IMR-90 (cell line): ENCODE measurements at regions not wholly inside any gene's neighbourhood (a gene's known extent, or its start where the extent isn't known, plus 50 kb on each side); places are given as distances from the start of the nearest gene placed in this dataset.

Experiments
- ATAC-seq: fragments of 200-7000 bp; cut with Tn5 transposase; 2 replicates; pipeline ENCODE4 v1.9.1; 2020; ENCODE audit warnings: low read depth, mild to moderate bottlenecking, moderate library complexity
- BruUV-seq: library from RNA; stranded (reverse); fragments of 400-500 nt; replicated peaks from 2 replicates; lab custom pipeline; 2021; lab: Mats Ljungman, UMichigan
- CTCF ChIA-PET: fragments of 300-600 bp; formaldehyde crosslinking; extraction: SDS; loops from one replicate; lab custom pipeline; 2021; ENCODE audit warnings: antibody characterized with exemption; lab: Yijun Ruan, JAX
- POLR2A ChIA-PET: fragments of 300-600 bp; sonication (Branson Sonifier 250); formaldehyde crosslinking; loops from one replicate; lab custom pipeline; 2022; ENCODE audit warnings: antibody characterized with exemption; ENCODE audit not compliant: unreplicated experiment; lab: Charles Lee
- DNase-seq: peaks from one replicate; pipeline ENCODE4 v3.0.0; 2013
- H2AFZ ChIP-seq: replicated peaks from 2 replicates; pipeline ENCODE3; 2013; ENCODE audit warnings: low read length, mild to moderate bottlenecking; ENCODE audit not compliant: poor library complexity
- H2AK5ac ChIP-seq: 2 replicates; pipeline ENCODE4 v1.6.1; 2013; ENCODE audit warnings: low read depth, low read length, inconsistent platforms
- H2AK9ac ChIP-seq: replicated peaks from 2 replicates; pipeline ENCODE3; 2013; ENCODE audit warnings: mild to moderate bottlenecking, low read depth, low read length, moderate library complexity; ENCODE audit not compliant: poor library complexity
- H2BK120ac ChIP-seq: 2 replicates; pipeline ENCODE4 v1.6.1; 2013; ENCODE audit warnings: low read depth, low read length, inconsistent platforms
- H2BK15ac ChIP-seq: 3 replicates; pipeline ENCODE4 v1.6.1; 2013; ENCODE audit warnings: low read depth, low read length, inconsistent platforms
- H2BK20ac ChIP-seq: 2 replicates; pipeline ENCODE4 v1.6.1; 2013; ENCODE audit warnings: low read depth, mild to moderate bottlenecking, inconsistent platforms, low read length, moderate library complexity
- H2BK5ac ChIP-seq: 2 replicates; pipeline ENCODE4 v1.6.1; 2013; ENCODE audit warnings: mild to moderate bottlenecking, low read depth, low read length, inconsistent platforms; ENCODE audit not compliant: poor library complexity, severe bottlenecking
- H3K14ac ChIP-seq: replicated peaks from 2 replicates; pipeline ENCODE4 v1.6.1; 2013; ENCODE audit warnings: low read depth, low read length, inconsistent platforms
- H3K18ac ChIP-seq: 2 replicates; pipeline ENCODE4 v1.6.1; 2013; ENCODE audit warnings: low read depth, low read length, control low read depth
- H3K23ac ChIP-seq: 2 replicates; pipeline ENCODE4 v1.6.1; 2013; ENCODE audit warnings: low read depth, low read length, inconsistent platforms
- H3K27ac ChIP-seq: 2 replicates; pipeline ENCODE4 v1.5.1; 2013; ENCODE audit warnings: mild to moderate bottlenecking, control low read depth, low read length; ENCODE audit not compliant: insufficient read depth
- H3K27me3 ChIP-seq: 2 replicates; pipeline ENCODE4 v1.6.1; 2013; ENCODE audit warnings: low read length; ENCODE audit not compliant: control insufficient read depth, insufficient read depth
- H3K36me3 ChIP-seq: 2 replicates; pipeline ENCODE4 v1.6.1; 2013; ENCODE audit warnings: low read length, mixed read lengths; ENCODE audit not compliant: control insufficient read depth, insufficient read depth
- H3K4ac ChIP-seq: 2 replicates; pipeline ENCODE4 v1.6.1; 2013; ENCODE audit warnings: low read depth, low read length, inconsistent platforms
- H3K4me1 ChIP-seq: 2 replicates; pipeline ENCODE4 v1.6.1; 2013; ENCODE audit warnings: low read length, mixed read lengths; ENCODE audit not compliant: control insufficient read depth, insufficient read depth
- H3K4me2 ChIP-seq: 2 replicates; pipeline ENCODE4 v1.6.1; 2013; ENCODE audit warnings: low read depth, mild to moderate bottlenecking, control low read depth, low read length, moderate library complexity
- H3K4me3 ChIP-seq: 2 replicates; pipeline ENCODE4 v1.5.1; 2013; ENCODE audit warnings: low read depth, mild to moderate bottlenecking, control low read depth, low read length, moderate library complexity; ENCODE audit not compliant: insufficient read depth
- H3K56ac ChIP-seq: 2 replicates; pipeline ENCODE4 v1.6.1; 2013; ENCODE audit warnings: low read length, inconsistent platforms; ENCODE audit not compliant: insufficient read depth; ENCODE audit errors: extremely low read depth
- H3K79me1 ChIP-seq, 2 experiments: 2 replicates each; pipeline ENCODE4 v1.6.1; 2013; ENCODE audit warnings: low read length in 2 of 2, inconsistent platforms in 1 of 2, low read depth in 1 of 2
- H3K9ac ChIP-seq: 2 replicates; pipeline ENCODE4 v1.6.1; 2013; ENCODE audit warnings: low read depth, low read length, control low read depth
- H3K9me1 ChIP-seq: 2 replicates; pipeline ENCODE4 v1.6.1; 2013; ENCODE audit warnings: low read length, inconsistent platforms; ENCODE audit not compliant: insufficient read depth
- H3K9me3 ChIP-seq: 2 replicates; pipeline ENCODE4 v1.6.1; 2013; ENCODE audit warnings: low read length; ENCODE audit not compliant: control insufficient read depth, insufficient read depth
- H4K20me1 ChIP-seq: 2 replicates; pipeline ENCODE4 v1.6.1; 2013; ENCODE audit warnings: low read length, inconsistent platforms; ENCODE audit not compliant: insufficient read depth
- H4K5ac ChIP-seq: 2 replicates; pipeline ENCODE4 v1.6.1; 2013; ENCODE audit warnings: mild to moderate bottlenecking, low read depth, low read length, control low read depth
- H4K8ac ChIP-seq, 2 experiments: 2 replicates each; pipeline ENCODE4 v1.6.1; 2013; ENCODE audit warnings: low read depth in 2 of 2, low read length in 2 of 2, control low read depth in 1 of 2, inconsistent platforms in 1 of 2
- H4K91ac ChIP-seq: 2 replicates; pipeline ENCODE4 v1.6.1; 2013; ENCODE audit warnings: low read depth, low read length, inconsistent platforms; ENCODE audit not compliant: insufficient read depth
- BHLHE40 ChIP-seq: fragments of 150-350 bp; IDR thresholded peaks from 2 replicates; pipeline ENCODE4 v1.6.1; 2016; ENCODE audit warnings: mild to moderate bottlenecking, low read depth, low read length
- CEBPB ChIP-seq: IDR thresholded peaks from 2 replicates; pipeline ENCODE4 v1.6.1; 2012; ENCODE audit warnings: low read depth, low read length, improper control_type of control experiment
- CHD1 ChIP-seq: IDR thresholded peaks from 2 replicates; pipeline ENCODE4 v1.6.1; 2012; ENCODE audit warnings: low read depth, low read length, improper control_type of control experiment
- FOS ChIP-seq: fragments of 150-350 bp; IDR thresholded peaks from 2 replicates; pipeline ENCODE4 v1.6.1; 2016; ENCODE audit warnings: low read depth, low read length
- MAFK ChIP-seq: IDR thresholded peaks from 2 replicates; pipeline ENCODE4 v1.6.1; 2012; ENCODE audit warnings: low read depth, low read length, improper control_type of control experiment
- MAZ ChIP-seq: IDR thresholded peaks from 2 replicates; pipeline ENCODE4 v1.6.1; 2012; ENCODE audit warnings: low read depth, mild to moderate bottlenecking, low read length, improper control_type of control experiment, moderate library complexity, borderline replicate concordance
- MXI1 ChIP-seq: IDR thresholded peaks from 2 replicates; pipeline ENCODE4 v1.6.1; 2012; ENCODE audit warnings: low read depth, mild to moderate bottlenecking, low read length, moderate library complexity, borderline replicate concordance
- NFE2L2 ChIP-seq: fragments of 150-350 bp; IDR thresholded peaks from 2 replicates; pipeline ENCODE4 v1.6.1; 2016; ENCODE audit warnings: low read depth, mild to moderate bottlenecking, low read length
- POLR2A ChIP-seq: IDR thresholded peaks from 2 replicates; pipeline ENCODE4 v1.6.1; 2012; ENCODE audit warnings: mild to moderate bottlenecking, low read depth, low read length
- RAD21 ChIP-seq: IDR thresholded peaks from 2 replicates; pipeline ENCODE4 v1.6.1; 2012; ENCODE audit warnings: low read length, improper control_type of control experiment
- RCOR1 ChIP-seq: IDR thresholded peaks from 2 replicates; pipeline ENCODE4 v1.6.1; 2012; ENCODE audit warnings: mild to moderate bottlenecking, low read length, improper control_type of control experiment; ENCODE audit not compliant: insufficient replicate concordance
- RFX5 ChIP-seq: IDR thresholded peaks from 2 replicates; pipeline ENCODE4 v1.8.0; 2012; ENCODE audit warnings: low read depth, mild to moderate bottlenecking, low read length, moderate library complexity
- SMC3 ChIP-seq: fragments of 150-350 bp; IDR thresholded peaks from 2 replicates; pipeline ENCODE4 v1.6.1; 2016; ENCODE audit warnings: low read depth, mild to moderate bottlenecking, antibody characterized with exemption, low read length, moderate library complexity
- WGBS, 2 experiments: methylation state at CpG; one replicate each; pipeline versions ENCODE4 v1.1.5 to v1.1.7; 2013; ENCODE audit warnings: missing lambda C conversion rate in 2 of 2; ENCODE audit not compliant: insufficient read length in 1 of 2; ENCODE audit errors: extremely low coverage in 2 of 2; 5-methylcytosine and 5-hydroxymethylcytosine counted together
- dilution Hi-C: fragments of 300-500 bp; cut with HindIII; formaldehyde crosslinking; loops from one replicate; pipeline ENCODE4 v1.14.3; 2018; ENCODE audit warnings: low sequenced_read_pairs; ENCODE audit not compliant: unreplicated experiment
- in situ Hi-C: fragments of 300-500 bp; cut with MboI; formaldehyde crosslinking; loops from 3 replicates; pipeline ENCODE4 v1.14.3; 2019; ENCODE audit warnings: low sequenced_read_pairs, inconsistent platforms, mixed read lengths
- intact Hi-C: fragments of 100-400 bp; cut with micrococcal nuclease; formaldehyde crosslinking; loops from 2 replicates; pipeline ENCODE4 v1.10.0; 2022
- TF ChIP-seq, protein P1 (sequence below): fragments of 150-350 bp; IDR thresholded peaks from 2 replicates; pipeline ENCODE4 v1.6.1; 2017; ENCODE audit warnings: mild to moderate bottlenecking, antibody characterized with exemption, low read length, low read depth
- TF ChIP-seq, protein P2 (sequence below): fragments of 150-350 bp; IDR thresholded peaks from 2 replicates; pipeline ENCODE4 v1.6.1; 2016; ENCODE audit warnings: low read depth, mild to moderate bottlenecking, low read length, moderate library complexity, borderline replicate concordance
- TF ChIP-seq, protein P3 (sequence below): conservative IDR thresholded peaks from 2 replicates; pipeline ENCODE4 v1.5.1; 2012; ENCODE audit warnings: mild to moderate bottlenecking, low read depth, low read length, improper control_type of control experiment

DNA sequence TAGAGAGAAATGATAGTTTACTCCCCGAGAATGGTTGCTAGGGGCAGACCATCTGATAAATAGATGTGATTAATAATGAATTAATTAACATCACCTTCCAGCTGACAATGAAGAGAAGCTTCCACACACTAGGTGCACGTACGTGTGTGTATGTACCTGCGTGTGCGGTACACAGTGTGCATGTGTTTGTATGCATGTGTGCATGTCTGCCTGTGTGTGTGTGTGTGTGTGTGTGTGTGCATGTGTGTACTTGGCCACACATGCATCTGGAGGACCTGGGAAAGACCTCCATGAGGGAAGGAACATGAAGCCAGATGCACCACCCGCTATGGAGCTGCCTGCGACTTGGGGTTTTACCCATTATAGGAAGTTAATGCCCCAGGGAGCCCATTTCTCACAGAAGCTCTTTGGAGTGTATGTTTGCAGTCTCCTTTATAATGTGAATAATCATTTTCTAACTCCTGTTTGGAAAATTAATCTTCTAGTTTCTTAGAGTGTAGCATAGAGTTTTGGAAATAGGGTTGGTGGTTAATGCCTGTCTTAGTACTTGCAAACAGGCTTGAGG lies 229.1 kb downstream of the ENGASE start:
- DNase-seq = no peak
- ChIA-PET POLR2A (no interaction called here), CTCF (no interaction called here)
- Histone ChIP-seq H3K4me3 (no peak overlapping the region), H2BK5ac (no peak overlapping the region), H2BK20ac (no peak overlapping the region), H3K36me3 (no peaks in the 10 kb centered on the region), H2AFZ (no peak overlapping the region), H3K4me2 (no peak overlapping the region), H3K4ac (no peak overlapping the region), H3K27ac (no peak overlapping the region), H3K23ac (no peak overlapping the region), H2AK5ac (no peak overlapping the region), H4K5ac (no peak overlapping the region), H3K27me3 (peaks cover 11% of the 10 kb centered on the region), H3K56ac (no peak overlapping the region), H3K18ac (no peak overlapping the region), H3K9me3 (no peaks in the 10 kb centered on the region), H4K91ac (no peak overlapping the region), H2BK120ac (no peak overlapping the region), H2BK15ac (no peak overlapping the region), H3K79me1 (no peaks in the 10 kb centered on the region), H3K14ac (no peak overlapping the region), H4K20me1 (no peaks in the 10 kb centered on the region), H2AK9ac (no peak overlapping the region), H3K9me1 (no peaks in the 10 kb centered on the region), H3K9ac (no peak overlapping the region), H4K8ac (no peak overlapping the region), H3K4me1 (no peaks in the 10 kb centered on the region)
- intact Hi-C loops (no loop called here), in situ Hi-C loops (no loop called here), dilution Hi-C loops (no loop called here)
- no peak for ATAC-seq
- TF ChIP-seq, protein P1, sequence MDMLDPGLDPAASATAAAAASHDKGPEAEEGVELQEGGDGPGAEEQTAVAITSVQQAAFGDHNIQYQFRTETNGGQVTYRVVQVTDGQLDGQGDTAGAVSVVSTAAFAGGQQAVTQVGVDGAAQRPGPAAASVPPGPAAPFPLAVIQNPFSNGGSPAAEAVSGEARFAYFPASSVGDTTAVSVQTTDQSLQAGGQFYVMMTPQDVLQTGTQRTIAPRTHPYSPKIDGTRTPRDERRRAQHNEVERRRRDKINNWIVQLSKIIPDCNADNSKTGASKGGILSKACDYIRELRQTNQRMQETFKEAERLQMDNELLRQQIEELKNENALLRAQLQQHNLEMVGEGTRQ = no peak
- no peak for TF ChIP-seq POLR2A
- TF ChIP-seq, protein P2, sequence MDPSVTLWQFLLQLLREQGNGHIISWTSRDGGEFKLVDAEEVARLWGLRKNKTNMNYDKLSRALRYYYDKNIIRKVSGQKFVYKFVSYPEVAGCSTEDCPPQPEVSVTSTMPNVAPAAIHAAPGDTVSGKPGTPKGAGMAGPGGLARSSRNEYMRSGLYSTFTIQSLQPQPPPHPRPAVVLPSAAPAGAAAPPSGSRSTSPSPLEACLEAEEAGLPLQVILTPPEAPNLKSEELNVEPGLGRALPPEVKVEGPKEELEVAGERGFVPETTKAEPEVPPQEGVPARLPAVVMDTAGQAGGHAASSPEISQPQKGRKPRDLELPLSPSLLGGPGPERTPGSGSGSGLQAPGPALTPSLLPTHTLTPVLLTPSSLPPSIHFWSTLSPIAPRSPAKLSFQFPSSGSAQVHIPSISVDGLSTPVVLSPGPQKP = no peak
- no peak for TF ChIP-seq CEBPB
- TF ChIP-seq RAD21 = no peak
- no peak for TF ChIP-seq NFE2L2
- TF ChIP-seq SMC3 = no peak
- TF ChIP-seq FOS = no peak
- TF ChIP-seq, protein P3, sequence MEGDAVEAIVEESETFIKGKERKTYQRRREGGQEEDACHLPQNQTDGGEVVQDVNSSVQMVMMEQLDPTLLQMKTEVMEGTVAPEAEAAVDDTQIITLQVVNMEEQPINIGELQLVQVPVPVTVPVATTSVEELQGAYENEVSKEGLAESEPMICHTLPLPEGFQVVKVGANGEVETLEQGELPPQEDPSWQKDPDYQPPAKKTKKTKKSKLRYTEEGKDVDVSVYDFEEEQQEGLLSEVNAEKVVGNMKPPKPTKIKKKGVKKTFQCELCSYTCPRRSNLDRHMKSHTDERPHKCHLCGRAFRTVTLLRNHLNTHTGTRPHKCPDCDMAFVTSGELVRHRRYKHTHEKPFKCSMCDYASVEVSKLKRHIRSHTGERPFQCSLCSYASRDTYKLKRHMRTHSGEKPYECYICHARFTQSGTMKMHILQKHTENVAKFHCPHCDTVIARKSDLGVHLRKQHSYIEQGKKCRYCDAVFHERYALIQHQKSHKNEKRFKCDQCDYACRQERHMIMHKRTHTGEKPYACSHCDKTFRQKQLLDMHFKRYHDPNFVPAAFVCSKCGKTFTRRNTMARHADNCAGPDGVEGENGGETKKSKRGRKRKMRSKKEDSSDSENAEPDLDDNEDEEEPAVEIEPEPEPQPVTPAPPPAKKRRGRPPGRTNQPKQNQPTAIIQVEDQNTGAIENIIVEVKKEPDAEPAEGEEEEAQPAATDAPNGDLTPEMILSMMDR = no peak
- TF ChIP-seq MAZ = no peak
- TF ChIP-seq MXI1 = no peak
- TF ChIP-seq CHD1 = no peak
- no peak for TF ChIP-seq MAFK
- no peak for TF ChIP-seq RFX5
- TF ChIP-seq BHLHE40 = no peak
- no peak for TF ChIP-seq RCOR1
- BruUV-seq = no TSS peak
- no CpG with 5 or more reads among the region's 7 CpGs for WGBS, 2 experiments
